ENCODE measurements at regions not wholly inside any gene's neighbourhood (a gene's known extent, or its start where the extent isn't known, plus 50 kb on each side); places are given as distances from the start of the nearest gene placed in this dataset.

- Histone ChIP-seq H2AFZ (ENCODE audit: low read depth, low read length) (no peak overlapping the region), H3K27me3 (ENCODE audit: control insufficient read depth in 2 of 2, insufficient read depth in 2 of 2, low read length in 2 of 2) (no peaks in the 10 kb centered on the region), H3K9me1 (replicated peaks; ENCODE audit: control insufficient read depth, extremely low read depth, insufficient read depth, low read length) (no peaks in the 10 kb centered on the region), H3K9ac (replicated peaks; ENCODE audit: extremely low read depth, insufficient read depth, low read length) (no peak overlapping the region), H3K79me2 (ENCODE audit: control insufficient read depth, insufficient read depth, low read length) (no peaks in the 10 kb centered on the region), H4K20me1 (replicated peaks; ENCODE audit: control insufficient read depth, extremely low read depth, insufficient read depth, low read length) (no peaks in the 10 kb centered on the region), H3K4me2 (ENCODE audit: insufficient read depth, low read length) (no peak overlapping the region), H3K4me1 (ENCODE audit: control insufficient read depth, extremely low read depth, insufficient read depth, low read length) (no peaks in the 10 kb centered on the region), H3K4me3 (replicated peaks in 1 of 3; ENCODE audit: insufficient read depth in 1 of 3, low read depth in 1 of 3, low read length in 3 of 3) (no peak overlapping the region), H3K9me3 (replicated peaks; ENCODE audit: control insufficient read depth, insufficient read depth, low read length) (no peaks in the 10 kb centered on the region), H3K27ac (ENCODE audit: insufficient read depth, low read depth, low read length) (no peak overlapping the region), H3K36me3 (ENCODE audit: control insufficient read depth in 2 of 2, extremely low read depth in 1 of 2, insufficient read depth in 2 of 2, low read length in 2 of 2) (no peaks in the 10 kb centered on the region)
- TF ChIP-seq MYC (IDR thresholded peaks at IDR 0.05; ENCODE audit: low read depth, low read length) (no peak), CTCF (IDR thresholded peaks at IDR 0.05; ENCODE audit: extremely low read depth in 1 of 2, insufficient read depth in 1 of 2, low read depth in 1 of 2, low read length in 2 of 2) (no peak), GATA2 (IDR thresholded peaks at IDR 0.05; ENCODE audit: insufficient read depth, insufficient read length, low read depth, low read length) (no peak), POLR2AphosphoS5 (IDR thresholded peaks at IDR 0.05; ENCODE audit: insufficient read depth, low read depth, low read length) (no peak), JUN (IDR thresholded peaks at IDR 0.05; ENCODE audit: borderline replicate concordance, insufficient read depth, insufficient read length, low read depth) (no peak), EZH2 (IDR thresholded peaks at IDR 0.05; ENCODE audit: borderline replicate concordance, low read depth, low read length, severe bottlenecking) (no peak), FOS (IDR thresholded peaks at IDR 0.05; ENCODE audit: borderline replicate concordance, insufficient read depth, low read length) (no peak), POLR2A (IDR thresholded peaks at IDR 0.05; ENCODE audit: low read depth, low read length) (no peak)
- TF ChIP-seq, protein P1, sequence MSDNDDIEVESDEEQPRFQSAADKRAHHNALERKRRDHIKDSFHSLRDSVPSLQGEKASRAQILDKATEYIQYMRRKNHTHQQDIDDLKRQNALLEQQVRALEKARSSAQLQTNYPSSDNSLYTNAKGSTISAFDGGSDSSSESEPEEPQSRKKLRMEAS (IDR thresholded peaks at IDR 0.05; ENCODE audit: insufficient read depth, insufficient read length): no peak
- CTCF ChIA-PET: no interaction called here
- dilution Hi-C loops (cut with MboI; ENCODE audit: extremely low pct_ligation_motif_present, low sequenced_read_pairs): no loop called here
- POLR2A ChIA-PET: no interaction called here
- no peak for FAIRE-seq
- no TSS peak for BruUV-seq (replicated peaks)
- intact Hi-C loops (cut with micrococcal nuclease): no loop called here
- DNase-seq (ENCODE audit: low read depth, low spot score): no peak
These were observed 63.8 kb upstream of the CFAP46 start for GRCh38 chr10:133006202-133006601.

Data from endothelial cell of umbilical vein (primary cell).